GM12878 (cell line): ENCODE measurements at regions not wholly inside any gene's neighbourhood (a gene's known extent, or its start where the extent isn't known, plus 50 kb on each side); places are given as distances from the start of the nearest gene placed in this dataset.

ENCODE experiments used
- ASH2L ChIP-seq: fragments of 300-600, 200-600 bp; sonication (generic); IDR thresholded peaks from 2 replicates; pipeline ENCODE4 v1.6.1; 2017; ENCODE audit warnings: low read depth, mild to moderate bottlenecking, borderline replicate concordance
- DPF2 ChIP-seq: fragments of 450-650 bp; IDR thresholded peaks from 2 replicates; pipeline ENCODE4 v1.6.1; 2017; ENCODE audit warnings: mild to moderate bottlenecking
- IRF4 ChIP-seq: IDR thresholded peaks from 2 replicates; pipeline ENCODE4 v1.6.1; 2011; ENCODE audit warnings: low read depth, low read length
- MTA2 ChIP-seq: fragments of 450-650 bp; IDR thresholded peaks from 2 replicates; pipeline ENCODE4 v1.6.1; 2016; ENCODE audit warnings: low read depth, mild to moderate bottlenecking, moderate library complexity
- RB1 ChIP-seq: fragments of 450-650 bp; formaldehyde crosslinking; IDR thresholded peaks from 2 replicates; pipeline ENCODE4 v1.6.1; 2017; ENCODE audit warnings: mild to moderate bottlenecking, borderline replicate concordance
- RBBP5 ChIP-seq: fragments of 200-600 bp; sonication (generic); conservative IDR thresholded peaks from 2 replicates; pipeline ENCODE4 v1.6.1; 2016
- TAF1 ChIP-seq: IDR thresholded peaks from 2 replicates; pipeline ENCODE4 v1.6.1; 2011; ENCODE audit warnings: mild to moderate bottlenecking, low read depth, low read length, borderline replicate concordance
- ZBED1 ChIP-seq: IDR thresholded peaks from 2 replicates; pipeline ENCODE4 v1.6.1; 2016; ENCODE audit warnings: borderline replicate concordance
- ZNF384 ChIP-seq: IDR thresholded peaks from 2 replicates; pipeline ENCODE4 v1.6.1; 2012; ENCODE audit warnings: low read depth, mild to moderate bottlenecking, low read length, improper control_type of control experiment, borderline replicate concordance
- TF ChIP-seq, protein P1 (sequence below): IDR thresholded peaks from 2 replicates; pipeline ENCODE4 v1.6.1; 2012; ENCODE audit warnings: improper control_type of control experiment, low read depth, low read length; ENCODE audit not compliant: insufficient replicate concordance
- TF ChIP-seq, protein P2 (sequence below): IDR thresholded peaks from 2 replicates; pipeline ENCODE4 v1.6.1; 2012; ENCODE audit warnings: low read depth, low read length, improper control_type of control experiment
- TF ChIP-seq, protein P3 (sequence below): fragments of 450-650 bp; IDR thresholded peaks from 2 replicates; pipeline ENCODE4 v1.6.1; 2016; ENCODE audit warnings: mild to moderate bottlenecking
- TF ChIP-seq, protein P4 (sequence below): fragments of 450-650 bp; IDR thresholded peaks from 2 replicates; pipeline ENCODE4 v1.6.1; 2017; ENCODE audit warnings: mild to moderate bottlenecking
- TF ChIP-seq, protein P5 (sequence below): fragments of 450-650 bp; conservative IDR thresholded peaks from 2 replicates; pipeline ENCODE4 v1.6.1; 2017; ENCODE audit warnings: mild to moderate bottlenecking, moderate library complexity
- TF ChIP-seq, protein P6 (sequence below): fragments of 450-650 bp; IDR thresholded peaks from 2 replicates; pipeline ENCODE4 v1.6.1; 2018; ENCODE audit warnings: mild to moderate bottlenecking, low read depth, moderate library complexity; ENCODE audit not compliant: partially characterized antibody

DNA sequence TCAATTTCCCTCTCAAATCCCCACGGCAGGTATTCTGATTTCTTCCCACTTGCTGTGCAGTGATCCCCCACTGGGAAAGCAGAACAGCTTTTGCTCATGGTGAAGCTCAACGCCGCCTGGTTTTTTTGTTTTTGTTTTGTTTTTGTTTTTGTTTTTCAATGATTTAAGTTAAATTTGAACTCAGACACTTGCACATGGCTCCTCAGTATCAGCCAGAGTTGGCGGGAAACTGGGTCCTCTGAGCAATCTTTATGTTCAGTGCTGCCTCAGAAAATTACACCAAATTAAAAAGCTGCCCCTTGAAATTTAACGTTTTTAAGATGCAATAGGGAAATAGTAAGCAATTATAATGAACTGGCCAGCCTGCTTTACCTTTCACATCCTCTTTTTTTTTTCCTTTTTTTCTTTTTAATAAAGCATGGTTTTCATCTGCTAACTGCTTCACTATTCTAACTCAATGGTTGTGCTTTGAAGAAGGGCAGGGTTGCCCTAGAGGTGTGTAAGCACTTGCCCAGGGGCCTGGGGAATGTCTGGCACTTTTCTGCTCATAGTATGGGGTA is 277.0 kb upstream of the HNRNPA3 start (continued):
- TF ChIP-seq, protein P1, sequence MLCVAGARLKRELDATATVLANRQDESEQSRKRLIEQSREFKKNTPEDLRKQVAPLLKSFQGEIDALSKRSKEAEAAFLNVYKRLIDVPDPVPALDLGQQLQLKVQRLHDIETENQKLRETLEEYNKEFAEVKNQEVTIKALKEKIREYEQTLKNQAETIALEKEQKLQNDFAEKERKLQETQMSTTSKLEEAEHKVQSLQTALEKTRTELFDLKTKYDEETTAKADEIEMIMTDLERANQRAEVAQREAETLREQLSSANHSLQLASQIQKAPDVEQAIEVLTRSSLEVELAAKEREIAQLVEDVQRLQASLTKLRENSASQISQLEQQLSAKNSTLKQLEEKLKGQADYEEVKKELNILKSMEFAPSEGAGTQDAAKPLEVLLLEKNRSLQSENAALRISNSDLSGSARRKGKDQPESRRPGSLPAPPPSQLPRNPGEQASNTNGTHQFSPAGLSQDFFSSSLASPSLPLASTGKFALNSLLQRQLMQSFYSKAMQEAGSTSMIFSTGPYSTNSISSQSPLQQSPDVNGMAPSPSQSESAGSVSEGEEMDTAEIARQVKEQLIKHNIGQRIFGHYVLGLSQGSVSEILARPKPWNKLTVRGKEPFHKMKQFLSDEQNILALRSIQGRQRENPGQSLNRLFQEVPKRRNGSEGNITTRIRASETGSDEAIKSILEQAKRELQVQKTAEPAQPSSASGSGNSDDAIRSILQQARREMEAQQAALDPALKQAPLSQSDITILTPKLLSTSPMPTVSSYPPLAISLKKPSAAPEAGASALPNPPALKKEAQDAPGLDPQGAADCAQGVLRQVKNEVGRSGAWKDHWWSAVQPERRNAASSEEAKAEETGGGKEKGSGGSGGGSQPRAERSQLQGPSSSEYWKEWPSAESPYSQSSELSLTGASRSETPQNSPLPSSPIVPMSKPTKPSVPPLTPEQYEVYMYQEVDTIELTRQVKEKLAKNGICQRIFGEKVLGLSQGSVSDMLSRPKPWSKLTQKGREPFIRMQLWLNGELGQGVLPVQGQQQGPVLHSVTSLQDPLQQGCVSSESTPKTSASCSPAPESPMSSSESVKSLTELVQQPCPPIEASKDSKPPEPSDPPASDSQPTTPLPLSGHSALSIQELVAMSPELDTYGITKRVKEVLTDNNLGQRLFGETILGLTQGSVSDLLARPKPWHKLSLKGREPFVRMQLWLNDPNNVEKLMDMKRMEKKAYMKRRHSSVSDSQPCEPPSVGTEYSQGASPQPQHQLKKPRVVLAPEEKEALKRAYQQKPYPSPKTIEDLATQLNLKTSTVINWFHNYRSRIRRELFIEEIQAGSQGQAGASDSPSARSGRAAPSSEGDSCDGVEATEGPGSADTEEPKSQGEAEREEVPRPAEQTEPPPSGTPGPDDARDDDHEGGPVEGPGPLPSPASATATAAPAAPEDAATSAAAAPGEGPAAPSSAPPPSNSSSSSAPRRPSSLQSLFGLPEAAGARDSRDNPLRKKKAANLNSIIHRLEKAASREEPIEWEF, result peak; percentile 17
- TF ChIP-seq DPF2, result peak; percentile 39; the same call in 1 of the 2 replicates
- TF ChIP-seq, protein P2, sequence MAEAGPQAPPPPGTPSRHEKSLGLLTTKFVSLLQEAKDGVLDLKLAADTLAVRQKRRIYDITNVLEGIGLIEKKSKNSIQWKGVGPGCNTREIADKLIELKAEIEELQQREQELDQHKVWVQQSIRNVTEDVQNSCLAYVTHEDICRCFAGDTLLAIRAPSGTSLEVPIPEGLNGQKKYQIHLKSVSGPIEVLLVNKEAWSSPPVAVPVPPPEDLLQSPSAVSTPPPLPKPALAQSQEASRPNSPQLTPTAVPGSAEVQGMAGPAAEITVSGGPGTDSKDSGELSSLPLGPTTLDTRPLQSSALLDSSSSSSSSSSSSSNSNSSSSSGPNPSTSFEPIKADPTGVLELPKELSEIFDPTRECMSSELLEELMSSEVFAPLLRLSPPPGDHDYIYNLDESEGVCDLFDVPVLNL, result peak; percentile 60; the same call in 1 of the 2 replicates
- no peak for TF ChIP-seq ASH2L
- no peak for TF ChIP-seq IRF4
- no peak for TF ChIP-seq RBBP5
- TF ChIP-seq, protein P3, sequence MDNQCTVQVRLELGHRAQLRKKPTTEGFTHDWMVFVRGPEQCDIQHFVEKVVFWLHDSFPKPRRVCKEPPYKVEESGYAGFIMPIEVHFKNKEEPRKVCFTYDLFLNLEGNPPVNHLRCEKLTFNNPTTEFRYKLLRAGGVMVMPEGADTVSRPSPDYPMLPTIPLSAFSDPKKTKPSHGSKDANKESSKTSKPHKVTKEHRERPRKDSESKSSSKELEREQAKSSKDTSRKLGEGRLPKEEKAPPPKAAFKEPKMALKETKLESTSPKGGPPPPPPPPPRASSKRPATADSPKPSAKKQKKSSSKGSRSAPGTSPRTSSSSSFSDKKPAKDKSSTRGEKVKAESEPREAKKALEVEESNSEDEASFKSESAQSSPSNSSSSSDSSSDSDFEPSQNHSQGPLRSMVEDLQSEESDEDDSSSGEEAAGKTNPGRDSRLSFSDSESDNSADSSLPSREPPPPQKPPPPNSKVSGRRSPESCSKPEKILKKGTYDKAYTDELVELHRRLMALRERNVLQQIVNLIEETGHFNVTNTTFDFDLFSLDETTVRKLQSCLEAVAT, result 0 out of 2 replicates have a peak, but pooled peaks have one; percentile 33
- peak; percentile 97 for TF ChIP-seq MTA2
- TF ChIP-seq ZNF384, result peak; percentile 89
- TF ChIP-seq, protein P4, sequence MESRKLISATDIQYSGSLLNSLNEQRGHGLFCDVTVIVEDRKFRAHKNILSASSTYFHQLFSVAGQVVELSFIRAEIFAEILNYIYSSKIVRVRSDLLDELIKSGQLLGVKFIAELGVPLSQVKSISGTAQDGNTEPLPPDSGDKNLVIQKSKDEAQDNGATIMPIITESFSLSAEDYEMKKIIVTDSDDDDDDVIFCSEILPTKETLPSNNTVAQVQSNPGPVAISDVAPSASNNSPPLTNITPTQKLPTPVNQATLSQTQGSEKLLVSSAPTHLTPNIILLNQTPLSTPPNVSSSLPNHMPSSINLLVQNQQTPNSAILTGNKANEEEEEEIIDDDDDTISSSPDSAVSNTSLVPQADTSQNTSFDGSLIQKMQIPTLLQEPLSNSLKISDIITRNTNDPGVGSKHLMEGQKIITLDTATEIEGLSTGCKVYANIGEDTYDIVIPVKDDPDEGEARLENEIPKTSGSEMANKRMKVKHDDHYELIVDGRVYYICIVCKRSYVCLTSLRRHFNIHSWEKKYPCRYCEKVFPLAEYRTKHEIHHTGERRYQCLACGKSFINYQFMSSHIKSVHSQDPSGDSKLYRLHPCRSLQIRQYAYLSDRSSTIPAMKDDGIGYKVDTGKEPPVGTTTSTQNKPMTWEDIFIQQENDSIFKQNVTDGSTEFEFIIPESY, result 0 out of 2 replicates have a peak, but pooled peaks have one; percentile 22
- TF ChIP-seq RB1, result peak; percentile 77; the same call in 1 of the 2 replicates
- TF ChIP-seq TAF1, result no peak
- TF ChIP-seq ZBED1, result no peak
- TF ChIP-seq, protein P5, sequence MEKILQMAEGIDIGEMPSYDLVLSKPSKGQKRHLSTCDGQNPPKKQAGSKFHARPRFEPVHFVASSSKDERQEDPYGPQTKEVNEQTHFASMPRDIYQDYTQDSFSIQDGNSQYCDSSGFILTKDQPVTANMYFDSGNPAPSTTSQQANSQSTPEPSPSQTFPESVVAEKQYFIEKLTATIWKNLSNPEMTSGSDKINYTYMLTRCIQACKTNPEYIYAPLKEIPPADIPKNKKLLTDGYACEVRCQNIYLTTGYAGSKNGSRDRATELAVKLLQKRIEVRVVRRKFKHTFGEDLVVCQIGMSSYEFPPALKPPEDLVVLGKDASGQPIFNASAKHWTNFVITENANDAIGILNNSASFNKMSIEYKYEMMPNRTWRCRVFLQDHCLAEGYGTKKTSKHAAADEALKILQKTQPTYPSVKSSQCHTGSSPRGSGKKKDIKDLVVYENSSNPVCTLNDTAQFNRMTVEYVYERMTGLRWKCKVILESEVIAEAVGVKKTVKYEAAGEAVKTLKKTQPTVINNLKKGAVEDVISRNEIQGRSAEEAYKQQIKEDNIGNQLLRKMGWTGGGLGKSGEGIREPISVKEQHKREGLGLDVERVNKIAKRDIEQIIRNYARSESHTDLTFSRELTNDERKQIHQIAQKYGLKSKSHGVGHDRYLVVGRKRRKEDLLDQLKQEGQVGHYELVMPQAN, result no peak
- TF ChIP-seq, protein P6, sequence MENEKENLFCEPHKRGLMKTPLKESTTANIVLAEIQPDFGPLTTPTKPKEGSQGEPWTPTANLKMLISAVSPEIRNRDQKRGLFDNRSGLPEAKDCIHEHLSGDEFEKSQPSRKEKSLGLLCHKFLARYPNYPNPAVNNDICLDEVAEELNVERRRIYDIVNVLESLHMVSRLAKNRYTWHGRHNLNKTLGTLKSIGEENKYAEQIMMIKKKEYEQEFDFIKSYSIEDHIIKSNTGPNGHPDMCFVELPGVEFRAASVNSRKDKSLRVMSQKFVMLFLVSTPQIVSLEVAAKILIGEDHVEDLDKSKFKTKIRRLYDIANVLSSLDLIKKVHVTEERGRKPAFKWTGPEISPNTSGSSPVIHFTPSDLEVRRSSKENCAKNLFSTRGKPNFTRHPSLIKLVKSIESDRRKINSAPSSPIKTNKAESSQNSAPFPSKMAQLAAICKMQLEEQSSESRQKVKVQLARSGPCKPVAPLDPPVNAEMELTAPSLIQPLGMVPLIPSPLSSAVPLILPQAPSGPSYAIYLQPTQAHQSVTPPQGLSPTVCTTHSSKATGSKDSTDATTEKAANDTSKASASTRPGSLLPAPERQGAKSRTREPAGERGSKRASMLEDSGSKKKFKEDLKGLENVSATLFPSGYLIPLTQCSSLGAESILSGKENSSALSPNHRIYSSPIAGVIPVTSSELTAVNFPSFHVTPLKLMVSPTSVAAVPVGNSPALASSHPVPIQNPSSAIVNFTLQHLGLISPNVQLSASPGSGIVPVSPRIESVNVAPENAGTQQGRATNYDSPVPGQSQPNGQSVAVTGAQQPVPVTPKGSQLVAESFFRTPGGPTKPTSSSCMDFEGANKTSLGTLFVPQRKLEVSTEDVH, result peak; percentile 89
